ENCODE measurements at regions not wholly inside any gene's neighbourhood (a gene's known extent, or its start where the extent isn't known, plus 50 kb on each side); places are given as distances from the start of the nearest gene placed in this dataset.
"Not testable (repeated sequence)": the region's sequence is repeated elsewhere in the genome, so short reads cannot be mapped to it uniquely, and the experiment has no call there.

DNA sequence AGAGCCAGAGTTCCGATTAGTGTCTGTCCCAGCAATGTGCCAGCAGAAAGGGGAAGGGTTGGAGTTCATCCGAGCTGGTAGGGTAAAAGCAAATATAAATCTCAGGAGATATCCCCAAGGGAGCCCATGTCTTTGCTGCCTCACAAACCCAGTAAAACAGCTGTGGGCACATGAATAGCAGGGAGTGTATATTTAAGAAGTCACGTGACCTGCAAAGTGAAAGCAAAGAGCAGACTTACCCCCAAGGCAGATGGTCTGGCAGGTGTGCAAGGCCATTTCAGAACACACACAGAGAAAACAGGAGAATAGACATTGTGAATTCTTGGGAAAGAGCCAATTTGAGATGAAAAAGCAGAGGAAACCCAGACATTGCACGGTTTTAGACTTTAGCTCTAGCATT lies 653.4 kb downstream of the TGIF2LX start:
- DNase-seq: not testable (repeated sequence)

DNA sequence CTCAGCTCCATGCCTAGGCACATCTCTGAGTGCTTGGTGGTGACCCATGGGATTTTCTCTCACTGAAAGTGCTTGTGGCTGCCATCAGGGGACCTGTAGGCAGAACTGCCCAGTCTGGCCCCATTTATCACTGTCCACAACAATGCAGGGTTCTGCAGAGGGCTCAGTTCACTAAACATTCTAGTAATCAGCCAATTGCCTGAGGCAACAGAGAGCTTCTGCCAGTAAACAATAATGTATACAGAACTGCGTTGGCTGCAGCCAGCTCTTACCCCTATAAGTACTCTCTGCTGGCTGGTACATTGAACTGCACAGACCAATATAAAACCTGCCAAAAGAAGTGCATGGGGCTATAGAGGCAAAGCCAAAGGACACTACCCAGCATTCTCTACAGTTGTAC lies 680.2 kb downstream of the TGIF2LX start:
- peak; percentile 82 for DNase-seq

DNA sequence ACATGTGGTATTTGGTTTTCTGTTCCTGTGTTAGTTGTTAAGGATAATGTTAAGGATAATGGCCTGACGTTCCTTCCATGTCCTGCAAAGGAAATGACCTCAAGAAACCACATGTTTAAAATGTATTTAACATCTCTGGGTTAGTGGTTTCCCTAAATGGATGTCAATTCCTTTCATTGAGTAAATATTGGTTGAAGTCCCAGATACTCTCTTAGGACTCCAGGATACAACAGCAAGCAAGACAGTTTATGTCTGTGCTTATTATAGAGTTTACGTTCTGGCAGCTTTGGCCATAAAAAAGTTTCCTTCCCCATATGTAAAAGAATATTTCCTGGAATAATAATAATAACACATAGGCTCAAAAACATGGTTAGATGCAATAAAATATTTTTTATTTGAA lies 684.0 kb downstream of the TGIF2LX start:
- not testable (repeated sequence) for DNase-seq

DNA sequence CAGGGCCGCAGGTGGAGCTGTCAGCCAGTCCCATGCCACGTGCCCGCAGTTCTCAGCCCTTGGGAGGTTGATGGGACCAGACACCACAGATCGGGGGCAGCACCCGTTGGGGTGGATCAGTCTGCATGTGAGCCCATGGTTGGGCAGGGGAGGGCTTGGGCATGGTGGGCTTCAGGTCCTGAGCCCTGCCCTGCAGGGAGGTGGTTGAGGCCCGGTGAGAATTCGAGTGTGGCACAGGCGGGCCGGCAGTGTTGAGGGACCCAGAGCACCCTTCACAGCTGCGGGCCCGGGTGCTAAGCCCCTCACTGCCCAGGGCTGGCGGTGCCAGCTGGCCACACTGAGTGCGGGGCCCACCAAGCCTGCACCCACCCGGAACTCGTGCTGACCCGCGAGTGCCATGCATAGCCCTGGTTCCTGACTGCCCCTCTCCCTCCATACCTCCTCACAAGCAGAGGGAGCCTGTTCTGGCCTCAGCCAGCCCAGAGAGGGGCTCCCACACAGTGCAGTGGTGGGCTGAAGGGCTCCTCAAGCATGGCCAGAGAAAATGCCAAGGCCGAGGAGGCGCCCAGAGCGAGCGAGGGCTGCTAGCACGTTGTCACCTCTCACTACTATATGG lies 696.1 kb downstream of the TGIF2LX start:
- no peak for DNase-seq

DNA sequence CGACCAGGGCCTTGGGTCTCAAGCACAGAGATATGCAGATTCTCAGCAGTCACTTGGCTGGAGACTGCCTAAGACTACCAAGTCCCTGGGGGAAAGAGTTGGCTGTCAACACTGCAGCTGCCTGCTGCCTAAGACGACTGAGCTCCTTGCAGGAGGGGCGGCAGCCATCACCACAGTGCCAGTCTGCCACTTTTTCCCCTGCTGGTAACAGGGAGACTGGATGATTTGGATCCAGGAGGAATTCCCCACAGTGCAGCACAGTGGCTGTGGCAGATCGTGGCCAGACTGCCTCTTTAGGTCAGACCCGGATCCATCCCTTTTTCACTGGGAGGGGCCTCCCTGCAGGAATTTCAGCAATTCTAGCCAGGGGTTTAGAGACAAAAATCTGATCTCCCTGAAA lies 743.5 kb downstream of the TGIF2LX start:
- DNase-seq: peak; percentile 73

DNA sequence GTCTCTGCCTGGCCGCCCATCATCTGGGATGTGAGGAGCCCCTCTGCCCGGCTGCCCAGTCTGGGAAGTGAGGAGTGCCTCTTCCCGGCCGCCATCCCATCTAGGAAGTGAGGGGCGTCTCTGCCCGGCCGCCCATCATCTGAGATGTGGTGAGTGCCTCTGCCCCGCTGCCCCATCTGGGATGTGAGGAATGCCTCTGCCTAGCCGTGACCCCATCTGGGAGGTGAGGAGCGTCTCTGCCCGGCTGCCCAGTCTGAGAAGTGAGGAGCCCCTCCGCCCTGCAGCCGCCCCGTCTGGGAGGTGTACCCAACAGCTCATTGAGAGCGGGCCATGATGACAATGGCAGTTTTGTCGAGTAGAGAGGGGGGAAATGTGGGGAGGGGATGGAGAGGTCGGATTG lies 721.1 kb upstream of the PABPC5 start:
- DNase-seq: not testable (repeated sequence)

DNA sequence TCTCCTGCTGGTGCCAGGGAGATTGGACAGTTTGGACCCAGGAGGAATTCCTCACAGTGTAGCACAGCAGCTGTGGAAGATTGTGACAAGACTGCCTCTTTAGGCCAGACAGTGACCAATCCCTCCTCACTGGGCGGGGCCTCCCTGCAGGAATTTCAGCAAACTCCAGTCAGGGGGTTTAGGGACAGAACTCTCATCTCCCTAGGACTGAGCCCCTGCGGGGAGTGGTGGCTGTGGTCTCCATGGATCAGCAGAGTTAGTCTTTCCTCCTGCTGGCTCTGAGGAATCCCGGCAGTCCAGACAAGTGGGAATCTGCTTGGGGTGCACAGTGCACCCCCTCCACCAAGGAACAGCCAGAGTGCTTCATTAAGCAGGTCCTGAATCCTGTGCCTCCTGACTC lies 697.1 kb upstream of the PABPC5 start:
- not testable (repeated sequence) for DNase-seq

DNA sequence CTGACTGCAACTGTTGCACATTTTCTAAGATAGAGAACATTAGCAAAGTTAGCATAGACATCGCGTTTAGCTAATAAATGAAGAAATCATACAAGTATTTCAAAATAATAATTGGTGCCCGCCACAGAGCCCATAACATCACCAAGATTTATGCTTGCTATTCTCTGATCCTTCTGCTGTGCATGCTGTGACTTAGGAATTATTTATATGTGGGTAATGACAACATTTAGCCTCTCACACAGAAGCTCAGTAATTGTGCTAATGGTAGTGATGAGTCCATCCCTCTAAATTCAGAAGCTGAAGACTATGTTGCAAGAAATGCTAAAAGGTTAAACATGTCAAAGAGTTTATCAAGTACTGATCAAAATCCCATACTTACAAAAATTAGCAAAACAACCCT lies 677.0 kb upstream of the PABPC5 start:
- not testable (repeated sequence) for DNase-seq

DNA sequence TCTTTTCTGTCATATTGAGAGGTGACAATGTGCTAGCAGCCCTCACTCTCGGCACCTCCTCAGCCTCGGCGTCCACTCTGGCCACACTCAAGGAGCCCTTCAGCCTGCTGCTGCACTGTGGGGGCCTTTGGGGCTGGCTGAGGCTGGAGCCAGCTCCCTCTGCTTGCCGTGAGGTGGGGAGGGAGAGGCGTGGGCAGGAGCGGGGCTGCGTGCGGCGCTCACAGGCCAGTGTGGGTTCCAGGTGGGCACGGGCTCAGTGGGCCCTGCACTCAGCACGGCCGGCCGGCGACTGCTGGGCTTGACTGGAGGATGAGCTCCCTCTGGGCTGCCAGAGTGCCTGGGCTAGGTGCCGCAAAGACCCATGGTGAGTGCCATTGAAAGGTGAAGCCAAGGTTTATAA lies 669.2 kb upstream of the PABPC5 start:
- not testable (repeated sequence) for DNase-seq

DNA sequence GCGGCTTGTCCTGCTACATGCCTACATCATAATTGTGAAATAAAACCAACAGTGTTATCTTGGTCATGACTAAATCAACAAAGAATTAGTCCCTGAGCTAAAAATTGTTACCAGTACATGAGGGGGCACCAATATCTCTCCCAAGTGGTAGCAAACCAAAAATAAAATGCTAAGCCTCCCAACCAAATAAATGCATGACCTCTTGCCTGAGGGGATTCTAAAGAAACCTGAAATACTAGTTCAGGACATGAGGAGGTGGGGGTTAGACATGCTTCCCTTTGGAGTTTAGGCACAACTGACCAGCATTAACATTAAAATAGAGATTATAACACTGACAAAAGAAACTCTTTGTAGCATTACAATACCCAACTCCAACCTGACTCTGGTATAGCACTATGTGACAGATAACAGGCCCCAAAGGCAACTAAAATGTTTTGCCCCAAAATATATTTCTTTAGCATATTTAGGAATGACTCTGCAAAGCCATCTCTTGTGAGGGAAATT lies 654.3 kb upstream of the PABPC5 start:
- DNase-seq: not testable (repeated sequence)
